ENCODE measurements at regions not wholly inside any gene's neighbourhood (a gene's known extent, or its start where the extent isn't known, plus 50 kb on each side); places are given as distances from the start of the nearest gene placed in this dataset.

GRCh38 chr1:208503787-208504186, 259.6 kb upstream of the PLXNA2 start:
- no peaks in the 10 kb centered on the region for H3K36me3 ChIP-seq (ENCODE audit: insufficient read depth, low read length)
- no peak overlapping the region for H3K4me3 ChIP-seq (ENCODE audit: low read length)
- no peaks in the 10 kb centered on the region for H4K20me1 ChIP-seq (ENCODE audit: insufficient read depth)

DNA sequence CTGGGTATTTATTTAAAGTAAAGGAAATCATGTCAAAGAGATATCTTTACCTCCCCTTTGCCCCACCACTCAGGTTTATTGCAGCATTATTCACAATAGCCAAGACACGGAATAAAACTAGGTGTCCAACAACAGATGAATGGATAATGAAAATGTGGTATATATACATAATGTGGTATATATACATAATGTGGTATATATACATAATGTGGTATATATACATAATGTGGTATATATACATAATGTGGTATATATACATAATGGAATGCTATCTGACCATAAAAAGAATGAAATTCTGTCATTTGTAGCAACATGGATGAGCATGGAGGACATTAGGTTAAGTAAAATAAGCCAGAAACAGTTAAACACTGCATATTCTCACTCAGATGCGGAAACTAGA, 262.6 kb upstream of the PLXNA2 start:
- Histone ChIP-seq H3K9me2 (ENCODE audit: insufficient read depth, low read length) (no peaks in the 10 kb centered on the region), H4K20me1 (ENCODE audit: insufficient read depth) (no peaks in the 10 kb centered on the region), H3K9me3 (ENCODE audit: low read length) (no peaks in the 10 kb centered on the region), H3K27me3 (ENCODE audit: insufficient read depth, low read depth, low read length) (no peaks in the 10 kb centered on the region), H2AFZ (ENCODE audit: low read depth, low read length) (no peak overlapping the region), H3F3A (ENCODE audit: insufficient read depth, low read length, poor library complexity, severe bottlenecking) (no peaks in the 10 kb centered on the region), H3K4me3 (ENCODE audit: low read length) (no peak overlapping the region), H3K4me2 (ENCODE audit: low read length) (no peak overlapping the region), H3K79me2 (replicated peaks; ENCODE audit: insufficient read depth, low read length) (no peaks in the 10 kb centered on the region), H3K9ac (ENCODE audit: low read length) (no peak overlapping the region), H3K27ac (ENCODE audit: low read length) (no peak overlapping the region), H3K36me3 (ENCODE audit: insufficient read depth, low read length) (no peaks in the 10 kb centered on the region)
- TF ChIP-seq POLR2AphosphoS5 (IDR thresholded peaks at IDR 0.05) (no peak), REST (IDR thresholded peaks at IDR 0.05; ENCODE audit: borderline replicate concordance) (no peak), SMC3 (conservative IDR thresholded peaks at IDR 0.05; ENCODE audit: poor library complexity) (no peak), EZH2 (IDR thresholded peaks at IDR 0.05; ENCODE audit: borderline replicate concordance, insufficient read depth, low read length, poor library complexity, severe bottlenecking) (no peak), TAF1 (IDR thresholded peaks at IDR 0.05; ENCODE audit: low read depth) (no peak), MXI1 (conservative IDR thresholded peaks at IDR 0.05; ENCODE audit: poor library complexity, severe bottlenecking) (no peak), RAD21 (conservative IDR thresholded peaks at IDR 0.05) (no peak), EP300 (conservative IDR thresholded peaks at IDR 0.05; ENCODE audit: poor library complexity, severe bottlenecking) (no peak)
- TF ChIP-seq, protein P1, sequence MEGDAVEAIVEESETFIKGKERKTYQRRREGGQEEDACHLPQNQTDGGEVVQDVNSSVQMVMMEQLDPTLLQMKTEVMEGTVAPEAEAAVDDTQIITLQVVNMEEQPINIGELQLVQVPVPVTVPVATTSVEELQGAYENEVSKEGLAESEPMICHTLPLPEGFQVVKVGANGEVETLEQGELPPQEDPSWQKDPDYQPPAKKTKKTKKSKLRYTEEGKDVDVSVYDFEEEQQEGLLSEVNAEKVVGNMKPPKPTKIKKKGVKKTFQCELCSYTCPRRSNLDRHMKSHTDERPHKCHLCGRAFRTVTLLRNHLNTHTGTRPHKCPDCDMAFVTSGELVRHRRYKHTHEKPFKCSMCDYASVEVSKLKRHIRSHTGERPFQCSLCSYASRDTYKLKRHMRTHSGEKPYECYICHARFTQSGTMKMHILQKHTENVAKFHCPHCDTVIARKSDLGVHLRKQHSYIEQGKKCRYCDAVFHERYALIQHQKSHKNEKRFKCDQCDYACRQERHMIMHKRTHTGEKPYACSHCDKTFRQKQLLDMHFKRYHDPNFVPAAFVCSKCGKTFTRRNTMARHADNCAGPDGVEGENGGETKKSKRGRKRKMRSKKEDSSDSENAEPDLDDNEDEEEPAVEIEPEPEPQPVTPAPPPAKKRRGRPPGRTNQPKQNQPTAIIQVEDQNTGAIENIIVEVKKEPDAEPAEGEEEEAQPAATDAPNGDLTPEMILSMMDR (IDR thresholded peaks at IDR 0.05; ENCODE audit: poor library complexity, severe bottlenecking) = no peak

More at GRCh38 chr1:208503787-208504186, 259.6 kb upstream of the PLXNA2 start:
- no peaks in the 10 kb centered on the region for H3K27me3 ChIP-seq (ENCODE audit: insufficient read depth, low read depth, low read length)
- H3K4me2 ChIP-seq (ENCODE audit: low read length) = no peak overlapping the region
- TF ChIP-seq RAD21 (conservative IDR thresholded peaks at IDR 0.05) = no peak
- TF ChIP-seq MXI1 (conservative IDR thresholded peaks at IDR 0.05; ENCODE audit: poor library complexity, severe bottlenecking) = no peak
- TF ChIP-seq EZH2 (IDR thresholded peaks at IDR 0.05; ENCODE audit: borderline replicate concordance, insufficient read depth, low read length, poor library complexity, severe bottlenecking) = no peak
- no peak for TF ChIP-seq REST (IDR thresholded peaks at IDR 0.05; ENCODE audit: borderline replicate concordance)
- no peak for TF ChIP-seq SMC3 (conservative IDR thresholded peaks at IDR 0.05; ENCODE audit: poor library complexity)
- no peak for TF ChIP-seq TAF1 (IDR thresholded peaks at IDR 0.05; ENCODE audit: low read depth)
- TF ChIP-seq, protein P1 (IDR thresholded peaks at IDR 0.05; ENCODE audit: poor library complexity, severe bottlenecking) = no peak
- no peak for TF ChIP-seq POLR2AphosphoS5 (IDR thresholded peaks at IDR 0.05)
- no peak for TF ChIP-seq EP300 (conservative IDR thresholded peaks at IDR 0.05; ENCODE audit: poor library complexity, severe bottlenecking)
- no peaks in the 10 kb centered on the region for H3F3A ChIP-seq (ENCODE audit: insufficient read depth, low read length, poor library complexity, severe bottlenecking)
- no peak overlapping the region for H3K27ac ChIP-seq (ENCODE audit: low read length)
- no peaks in the 10 kb centered on the region for H3K79me2 ChIP-seq (replicated peaks; ENCODE audit: insufficient read depth, low read length)
- H3K9me3 ChIP-seq (ENCODE audit: low read length) = no peaks in the 10 kb centered on the region
- H2AFZ ChIP-seq (ENCODE audit: low read depth, low read length) = no peak overlapping the region
- no peak overlapping the region for H3K9ac ChIP-seq (ENCODE audit: low read length)
- no peaks in the 10 kb centered on the region for H3K9me2 ChIP-seq (ENCODE audit: insufficient read depth, low read length)
